ENCODE measurements at regions not wholly inside any gene's neighbourhood (a gene's known extent, or its start where the extent isn't known, plus 50 kb on each side); places are given as distances from the start of the nearest gene placed in this dataset.

DNA sequence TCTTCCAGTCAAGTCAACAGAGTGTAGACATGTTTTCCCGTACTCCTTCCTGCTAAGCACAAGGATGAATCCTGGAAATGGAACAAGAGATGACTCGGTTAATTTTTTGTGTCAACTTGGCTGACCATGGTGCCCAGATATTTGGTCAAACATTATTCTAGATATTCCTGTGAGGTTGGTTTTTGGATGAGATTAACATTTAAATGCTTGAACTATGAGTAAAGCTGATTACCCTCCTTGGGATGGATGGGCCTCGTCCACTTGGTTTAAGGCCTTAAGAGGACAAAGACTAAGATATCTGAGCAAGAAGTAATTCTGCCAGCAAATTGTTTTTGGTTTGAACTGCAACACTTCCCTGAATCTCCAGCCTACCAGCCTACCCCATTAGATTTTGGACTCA is 338.1 kb upstream of the MSX2 start:
- H3K4me3 ChIP-seq (replicated peaks; ENCODE audit: low read depth, low read length) = no peak overlapping the region
- TF ChIP-seq, protein P1, sequence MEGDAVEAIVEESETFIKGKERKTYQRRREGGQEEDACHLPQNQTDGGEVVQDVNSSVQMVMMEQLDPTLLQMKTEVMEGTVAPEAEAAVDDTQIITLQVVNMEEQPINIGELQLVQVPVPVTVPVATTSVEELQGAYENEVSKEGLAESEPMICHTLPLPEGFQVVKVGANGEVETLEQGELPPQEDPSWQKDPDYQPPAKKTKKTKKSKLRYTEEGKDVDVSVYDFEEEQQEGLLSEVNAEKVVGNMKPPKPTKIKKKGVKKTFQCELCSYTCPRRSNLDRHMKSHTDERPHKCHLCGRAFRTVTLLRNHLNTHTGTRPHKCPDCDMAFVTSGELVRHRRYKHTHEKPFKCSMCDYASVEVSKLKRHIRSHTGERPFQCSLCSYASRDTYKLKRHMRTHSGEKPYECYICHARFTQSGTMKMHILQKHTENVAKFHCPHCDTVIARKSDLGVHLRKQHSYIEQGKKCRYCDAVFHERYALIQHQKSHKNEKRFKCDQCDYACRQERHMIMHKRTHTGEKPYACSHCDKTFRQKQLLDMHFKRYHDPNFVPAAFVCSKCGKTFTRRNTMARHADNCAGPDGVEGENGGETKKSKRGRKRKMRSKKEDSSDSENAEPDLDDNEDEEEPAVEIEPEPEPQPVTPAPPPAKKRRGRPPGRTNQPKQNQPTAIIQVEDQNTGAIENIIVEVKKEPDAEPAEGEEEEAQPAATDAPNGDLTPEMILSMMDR (IDR thresholded peaks at IDR 0.05; ENCODE audit: low read depth, low read length, missing control alignments) = no peak
- no peak for DNase-seq (ENCODE audit: extremely low read depth, low read depth)

DNA sequence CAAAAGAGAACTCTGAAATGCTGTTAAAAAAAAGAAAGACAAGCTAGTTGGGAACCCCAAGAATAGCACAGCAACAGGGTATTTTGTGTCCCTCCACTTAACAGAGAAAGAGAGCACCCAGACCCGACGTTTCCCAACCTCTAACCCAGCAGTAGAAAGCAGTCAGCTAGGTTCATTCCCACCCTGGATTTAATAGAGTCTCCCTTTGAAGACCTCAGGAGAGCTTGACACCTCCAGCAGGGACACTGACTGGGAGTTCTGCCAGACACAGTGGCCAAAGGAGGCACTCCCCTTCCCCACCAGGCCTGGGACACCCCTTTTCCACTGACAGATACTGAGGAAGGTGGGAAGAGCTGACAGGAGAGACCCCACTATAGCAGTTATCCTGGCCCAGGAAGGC is 337.5 kb upstream of the MSX2 start:
- DNase-seq (ENCODE audit: extremely low read depth, low read depth) = no peak
- H3K4me3 ChIP-seq (replicated peaks; ENCODE audit: low read depth, low read length) = no peak overlapping the region
- TF ChIP-seq, protein P1 (IDR thresholded peaks at IDR 0.05; ENCODE audit: low read depth, low read length, missing control alignments) = no peak

DNA sequence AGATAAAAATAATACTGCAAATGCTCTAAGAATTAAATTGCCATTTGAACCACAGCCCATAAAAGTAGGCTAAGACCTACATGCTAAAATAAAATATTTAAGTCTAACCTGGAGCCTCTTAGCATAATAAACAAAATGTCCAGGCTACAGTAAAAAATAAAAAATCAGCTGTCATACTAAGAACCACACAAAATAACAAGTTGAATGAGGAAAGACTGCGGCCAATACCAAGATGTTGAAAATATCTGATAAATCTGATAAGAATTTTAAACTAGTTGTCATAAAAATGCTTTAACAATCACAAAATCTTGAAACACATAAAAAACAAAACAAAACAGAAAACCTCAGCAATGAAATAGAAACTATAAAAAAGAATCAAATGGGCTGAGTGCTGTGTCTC is 336.9 kb upstream of the MSX2 start:
- TF ChIP-seq, protein P1 (IDR thresholded peaks at IDR 0.05; ENCODE audit: low read depth, low read length, missing control alignments) = no peak
- no peak for DNase-seq (ENCODE audit: extremely low read depth, low read depth)

DNA sequence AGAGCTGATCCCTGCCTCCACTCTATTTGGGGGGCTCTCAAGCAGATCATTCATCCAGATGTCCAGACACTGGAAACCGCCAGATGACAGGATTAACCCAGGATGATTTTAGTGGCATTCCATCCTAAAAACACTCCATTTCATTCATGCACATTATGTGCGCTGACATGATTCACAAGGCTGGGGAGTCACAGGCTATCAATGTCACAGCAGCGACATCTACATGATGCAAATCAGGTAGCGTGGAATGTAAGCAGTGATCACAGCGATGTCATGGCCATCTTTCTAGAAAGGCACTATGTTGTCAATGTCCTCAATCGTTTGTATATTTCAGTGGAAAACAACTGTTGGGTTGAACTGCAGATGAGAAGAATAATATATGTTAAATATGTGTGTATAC is 331.5 kb upstream of the MSX2 start:
- TF ChIP-seq, protein P1 (IDR thresholded peaks at IDR 0.05; ENCODE audit: low read depth, low read length, missing control alignments) = no peak
- DNase-seq (ENCODE audit: extremely low read depth, low read depth) = no peak
- H3K4me3 ChIP-seq (replicated peaks; ENCODE audit: low read depth, low read length) = no peak overlapping the region

More for the DNA sequence above, 336.9 kb upstream of the MSX2 start:
- no peak overlapping the region for H3K4me3 ChIP-seq (replicated peaks; ENCODE audit: low read depth, low read length)

DNA sequence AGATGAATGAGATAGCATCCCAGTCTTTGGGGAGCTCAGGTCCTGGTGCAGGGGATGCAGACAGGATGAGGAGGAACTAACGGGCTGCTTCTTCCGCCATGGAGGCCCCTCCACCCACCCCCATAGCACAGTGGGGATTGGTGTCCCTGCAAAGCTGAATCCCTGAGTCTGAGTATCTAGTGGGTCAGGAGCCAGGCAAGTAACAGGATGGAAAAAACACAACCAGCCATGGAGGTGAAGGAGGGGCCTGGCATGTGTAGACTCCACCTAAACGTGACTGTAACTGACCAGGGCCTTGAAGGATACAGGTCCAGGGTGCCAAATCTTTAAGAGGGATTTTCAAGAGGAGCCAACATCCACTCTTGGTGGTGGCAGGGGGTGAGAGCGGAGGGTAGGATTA is 327.8 kb upstream of the MSX2 start:
- no peak for DNase-seq (ENCODE audit: extremely low read depth, low read depth)
- TF ChIP-seq, protein P1 (IDR thresholded peaks at IDR 0.05; ENCODE audit: low read depth, low read length, missing control alignments) = no peak
- H3K4me3 ChIP-seq (replicated peaks; ENCODE audit: low read depth, low read length) = no peak overlapping the region

DNA sequence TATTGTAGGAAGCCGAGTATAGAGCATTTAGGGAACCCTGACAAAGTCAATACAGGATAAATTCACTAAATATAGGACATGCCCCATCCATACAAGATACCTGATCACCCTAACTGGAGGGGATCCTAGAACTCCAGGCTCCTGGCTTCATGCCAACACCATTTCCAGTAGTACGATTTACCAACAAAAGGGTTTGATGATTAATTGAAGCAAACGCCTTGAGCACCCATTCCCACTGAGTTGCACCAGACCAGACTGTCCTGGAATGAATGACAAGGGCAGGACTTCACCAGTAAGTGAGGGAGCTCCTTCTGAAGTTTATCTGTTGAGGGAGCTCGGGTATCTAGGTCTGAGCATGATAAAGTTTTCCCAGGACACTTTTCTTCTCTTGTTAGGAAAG is 327.2 kb upstream of the MSX2 start:
- TF ChIP-seq, protein P1 (IDR thresholded peaks at IDR 0.05; ENCODE audit: low read depth, low read length, missing control alignments) = no peak
- no peak overlapping the region for H3K4me3 ChIP-seq (replicated peaks; ENCODE audit: low read depth, low read length)
- DNase-seq (ENCODE audit: extremely low read depth, low read depth) = no peak

DNA sequence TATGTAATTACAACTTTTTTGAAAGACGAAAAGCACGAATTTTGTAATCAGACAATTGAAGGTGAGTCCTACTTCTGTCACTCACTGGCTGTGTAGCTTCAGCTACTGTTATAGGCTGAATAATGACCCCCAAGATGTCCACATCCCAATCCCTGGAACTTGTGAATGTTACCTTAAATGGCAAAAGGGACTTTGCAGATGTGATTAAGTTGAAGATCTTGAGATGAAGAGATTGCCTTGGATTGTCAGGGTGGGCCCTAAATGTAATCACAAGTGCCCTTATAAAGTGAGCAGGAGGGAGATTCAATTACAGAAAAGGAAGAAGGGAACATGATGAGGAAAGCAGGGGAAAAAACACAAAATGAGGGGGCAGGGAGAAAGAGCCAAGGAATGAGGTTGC is 326.2 kb upstream of the MSX2 start:
- DNase-seq (ENCODE audit: extremely low read depth, low read depth) = no peak
- TF ChIP-seq, protein P1 (IDR thresholded peaks at IDR 0.05; ENCODE audit: low read depth, low read length, missing control alignments) = no peak
- no peak overlapping the region for H3K4me3 ChIP-seq (replicated peaks; ENCODE audit: low read depth, low read length)

Data from HFF-Myc (cell line).